LNCaP clone FGC (cell line): ENCODE measurements at regions not wholly inside any gene's neighbourhood (a gene's known extent, or its start where the extent isn't known, plus 50 kb on each side); places are given as distances from the start of the nearest gene placed in this dataset.

Experiments used
- DNase-seq: peaks from one replicate; pipeline ENCODE4 v3.0.0-alpha.2; 2011; ENCODE audit warnings: low read depth
- H3K4me3 ChIP-seq: 2 replicates; pipeline ENCODE4 v1.5.1; 2011; ENCODE audit warnings: mild to moderate bottlenecking, low read depth, low read length, control low read depth
- CTCF ChIP-seq: IDR thresholded peaks from 2 replicates; pipeline ENCODE4 v1.5.1; 2012; ENCODE audit warnings: mild to moderate bottlenecking; ENCODE audit not compliant: control insufficient read depth, insufficient read depth; ENCODE audit errors: extremely low read depth

- DNase-seq = no peak
- TF ChIP-seq CTCF = no peak
- H3K4me3 ChIP-seq = no peak overlapping the region
Observed at GRCh38 chr3:177936721-177937120, 599.5 kb upstream of the KCNMB2 start.

- TF ChIP-seq CTCF = no peak
- DNase-seq = no peak
- H3K4me3 ChIP-seq = no peak overlapping the region
Observed at GRCh38 chr3:177942911-177943310, 593.3 kb upstream of the KCNMB2 start.

- no peak for DNase-seq
- TF ChIP-seq CTCF = no peak
- no peak overlapping the region for H3K4me3 ChIP-seq
Observed at GRCh38 chr3:177944228-177944661, 592.0 kb upstream of the KCNMB2 start.

GRCh38 chr3:177946048-177946447 is 590.2 kb upstream of the KCNMB2 start:
- TF ChIP-seq CTCF = no peak
- no peak overlapping the region for H3K4me3 ChIP-seq
- DNase-seq = no peak

- no peak for DNase-seq
- H3K4me3 ChIP-seq = no peak overlapping the region
- no peak for TF ChIP-seq CTCF
Observed at GRCh38 chr3:177946497-177946896, 589.7 kb upstream of the KCNMB2 start.

GRCh38 chr3:177946936-177947335 is 589.3 kb upstream of the KCNMB2 start:
- TF ChIP-seq CTCF = no peak
- DNase-seq = no peak

GRCh38 chr3:177947901-177948300 is 588.3 kb upstream of the KCNMB2 start:
- no peak for DNase-seq
- no peak for TF ChIP-seq CTCF
- H3K4me3 ChIP-seq = no peak overlapping the region

More at GRCh38 chr3:177946936-177947335, 589.3 kb upstream of the KCNMB2 start:
- H3K4me3 ChIP-seq = no peak overlapping the region
